ENCODE measurements at regions not wholly inside any gene's neighbourhood (a gene's known extent, or its start where the extent isn't known, plus 50 kb on each side); places are given as distances from the start of the nearest gene placed in this dataset.

- intact Hi-C loops (cut with DNase I), result loop anchor here in 1 of 2 donors (10.0 kb wide), 1 partner anchor 145 kb away; no protein-coding TSS in a partner anchor
- H3K36me3 ChIP-seq (ENCODE audit: insufficient read depth in 1 of 2, low read depth in 1 of 2), result no peaks in the 10 kb centered on the region
- WGBS, 3 donors, result 34 to 51% (median 48%) methylated on average over 2 of the region's 2 CpGs
- H3K9me3 ChIP-seq, result no peaks in the 10 kb centered on the region
- H3K4me1 ChIP-seq, result no peaks in the 10 kb centered on the region
- no peak overlapping the region for H3K4me3 ChIP-seq
- no peak overlapping the region for H3K27ac ChIP-seq
- no peak for ATAC-seq
- TF ChIP-seq CTCF (IDR thresholded peaks at IDR 0.05), result no peak
- no peak for DNase-seq
- no peaks in the 10 kb centered on the region for H3K27me3 ChIP-seq (ENCODE audit: insufficient read depth in 3 of 3, low read length in 2 of 3)
Measured at GRCh38 chr18:25510096-25510495, 158.1 kb upstream of the ZNF521 start.

- ATAC-seq, result peak; percentile 72 to 99 (median 91)
- H3K9me3 ChIP-seq, result no peaks in the 10 kb centered on the region
- intact Hi-C loops (cut with DNase I), result loop anchor here in 1 of 2 donors (10.0 kb wide), 1 partner anchor 149 kb away; the partner anchor contains the start of gene ZNF521
- H3K27ac ChIP-seq, result no peak overlapping the region
- 3% methylated on average over 11 of the region's 11 CpGs for WGBS, 3 donors
- H3K36me3 ChIP-seq (ENCODE audit: insufficient read depth in 1 of 2, low read depth in 1 of 2), result no peaks in the 10 kb centered on the region
- peak overlapping the region; percentile 52 for H3K4me3 ChIP-seq
- no peaks in the 10 kb centered on the region for H3K4me1 ChIP-seq
- peak; percentile 41 to 68 for DNase-seq
- no peak for TF ChIP-seq CTCF (IDR thresholded peaks at IDR 0.05)
- no peaks in the 10 kb centered on the region for H3K27me3 ChIP-seq (ENCODE audit: insufficient read depth in 3 of 3, low read length in 2 of 3)
Measured at GRCh38 chr18:25503567-25504081, 151.7 kb upstream of the ZNF521 start.

- intact Hi-C loops (cut with DNase I), result no loop called here
Measured at GRCh38 chr18:25497151-25497794, 145.3 kb upstream of the ZNF521 start.

GRCh38 chr18:25496544-25496943 lies 144.6 kb upstream of the ZNF521 start:
- ATAC-seq (no peak), DNase-seq (no peak)
- no peak for TF ChIP-seq CTCF (IDR thresholded peaks at IDR 0.05)
- Histone ChIP-seq H3K36me3 (ENCODE audit: insufficient read depth in 1 of 2, low read depth in 1 of 2) (no peaks in the 10 kb centered on the region), H3K9me3 (no peaks in the 10 kb centered on the region), H3K4me3 (no peak overlapping the region), H3K4me1 (no peaks in the 10 kb centered on the region), H3K27ac (no peak overlapping the region), H3K27me3 (ENCODE audit: insufficient read depth in 3 of 3, low read length in 2 of 3) (no peaks in the 10 kb centered on the region)
- intact Hi-C loops (cut with DNase I), result no loop called here
- 44 to 90% (median 46%) methylated on average over 2 of the region's 2 CpGs for WGBS, 3 donors

More at GRCh38 chr18:25497151-25497794, 145.3 kb upstream of the ZNF521 start:
- ATAC-seq, result no peak
- no peak for DNase-seq
- H3K27me3 ChIP-seq (ENCODE audit: insufficient read depth in 3 of 3, low read length in 2 of 3), result no peaks in the 10 kb centered on the region
- TF ChIP-seq CTCF (IDR thresholded peaks at IDR 0.05), result no peak
- no peaks in the 10 kb centered on the region for H3K9me3 ChIP-seq
- no peaks in the 10 kb centered on the region for H3K4me1 ChIP-seq
- H3K4me3 ChIP-seq, result no peak overlapping the region
- H3K27ac ChIP-seq, result no peak overlapping the region
- 86 to 91% (median 88%) methylated on average over 2 of the region's 2 CpGs for WGBS, 3 donors
- H3K36me3 ChIP-seq (ENCODE audit: insufficient read depth in 1 of 2, low read depth in 1 of 2), result no peaks in the 10 kb centered on the region
